ENCODE measurements at regions not wholly inside any gene's neighbourhood (a gene's known extent, or its start where the extent isn't known, plus 50 kb on each side); places are given as distances from the start of the nearest gene placed in this dataset.

GRCh38 chrX:140848800-140849199, 139.2 kb downstream of the LINC00632 start:
- no peaks in the 10 kb centered on the region for H3K36me3 ChIP-seq (ENCODE audit: control insufficient read depth, insufficient read depth, low read length)
- H3K9me3 ChIP-seq (ENCODE audit: control insufficient read depth, low read length) = no peaks in the 10 kb centered on the region
- no peak overlapping the region for H3K9ac ChIP-seq
- no peak overlapping the region for H3K4me2 ChIP-seq (ENCODE audit: low read length)
- H3K4me3 ChIP-seq (ENCODE audit: low read depth, low read length) = no peak overlapping the region
- no peak overlapping the region for H3K27ac ChIP-seq
- no peak overlapping the region for H2AFZ ChIP-seq
- H3K79me2 ChIP-seq = no peaks in the 10 kb centered on the region
- TF ChIP-seq CTCF (IDR thresholded peaks at IDR 0.05) = no peak
- H3K27me3 ChIP-seq (ENCODE audit: control insufficient read depth, insufficient read depth, low read length) = no peaks in the 10 kb centered on the region
- no peaks in the 10 kb centered on the region for H3K4me1 ChIP-seq

GRCh38 chrX:140860718-140861117, 141.7 kb upstream of the SPANXB1 start:
- Histone ChIP-seq H3K4me3 (ENCODE audit: low read depth, low read length) (no peak overlapping the region), H3K27me3 (ENCODE audit: control insufficient read depth, insufficient read depth, low read length) (no peaks in the 10 kb centered on the region), H3K4me1 (no peaks in the 10 kb centered on the region), H3K4me2 (ENCODE audit: low read length) (no peak overlapping the region), H3K9ac (no peak overlapping the region), H3K79me2 (no peaks in the 10 kb centered on the region), H3K9me3 (ENCODE audit: control insufficient read depth, low read length) (no peaks in the 10 kb centered on the region), H2AFZ (no peak overlapping the region), H3K27ac (no peak overlapping the region), H3K36me3 (ENCODE audit: control insufficient read depth, insufficient read depth, low read length) (no peaks in the 10 kb centered on the region)
- no peak for TF ChIP-seq CTCF (IDR thresholded peaks at IDR 0.05)

GRCh38 chrX:140866446-140866845, 135.9 kb upstream of the SPANXB1 start:
- Histone ChIP-seq H3K9ac (no peak overlapping the region), H3K4me1 (no peaks in the 10 kb centered on the region), H3K36me3 (ENCODE audit: control insufficient read depth, insufficient read depth, low read length) (no peaks in the 10 kb centered on the region), H2AFZ (no peak overlapping the region), H3K4me3 (ENCODE audit: low read depth, low read length) (no peak overlapping the region), H3K4me2 (ENCODE audit: low read length) (no peak overlapping the region), H3K27ac (no peak overlapping the region), H3K79me2 (no peaks in the 10 kb centered on the region), H3K27me3 (ENCODE audit: control insufficient read depth, insufficient read depth, low read length) (no peaks in the 10 kb centered on the region), H3K9me3 (ENCODE audit: control insufficient read depth, low read length) (no peaks in the 10 kb centered on the region)
- no peak for TF ChIP-seq CTCF (IDR thresholded peaks at IDR 0.05)

- Histone ChIP-seq H3K27me3 (ENCODE audit: control insufficient read depth, insufficient read depth, low read length) (no peaks in the 10 kb centered on the region), H3K4me1 (peaks cover 7% of the 10 kb centered on the region), H3K4me3 (ENCODE audit: low read depth, low read length) (no peak overlapping the region), H3K79me2 (no peaks in the 10 kb centered on the region), H2AFZ (no peak overlapping the region), H3K4me2 (ENCODE audit: low read length) (no peak overlapping the region), H3K36me3 (ENCODE audit: control insufficient read depth, insufficient read depth, low read length) (no peaks in the 10 kb centered on the region), H3K9me3 (ENCODE audit: control insufficient read depth, low read length) (no peaks in the 10 kb centered on the region), H3K9ac (no peak overlapping the region), H3K27ac (no peak overlapping the region)
- TF ChIP-seq CTCF (IDR thresholded peaks at IDR 0.05) = no peak
Observed at GRCh38 chrX:140912606-140913005, 89.8 kb upstream of the SPANXB1 start.

GRCh38 chrX:140913802-140914501, 88.4 kb upstream of the SPANXB1 start:
- no peaks in the 10 kb centered on the region for H3K79me2 ChIP-seq

More at GRCh38 chrX:140913802-140914501, 88.4 kb upstream of the SPANXB1 start:
- Histone ChIP-seq H3K36me3 (ENCODE audit: control insufficient read depth, insufficient read depth, low read length) (no peaks in the 10 kb centered on the region), H2AFZ (no peak overlapping the region), H3K27ac (no peak overlapping the region), H3K27me3 (ENCODE audit: control insufficient read depth, insufficient read depth, low read length) (no peaks in the 10 kb centered on the region), H3K4me1 (peaks cover 11% of the 10 kb centered on the region), H3K9ac (no peak overlapping the region), H3K9me3 (ENCODE audit: control insufficient read depth, low read length) (no peaks in the 10 kb centered on the region), H3K4me2 (ENCODE audit: low read length) (no peak overlapping the region), H3K4me3 (ENCODE audit: low read depth, low read length) (no peak overlapping the region)
- no peak for TF ChIP-seq CTCF (IDR thresholded peaks at IDR 0.05)
